GM12865 (cell line): ENCODE measurements at regions not wholly inside any gene's neighbourhood (a gene's known extent, or its start where the extent isn't known, plus 50 kb on each side); places are given as distances from the start of the nearest gene placed in this dataset.

Experiments used
- DNase-seq: peaks from one replicate; pipeline ENCODE4 v3.0.0; 2010; ENCODE audit warnings: low read depth
- H3K4me3 ChIP-seq: 2 replicates; pipeline ENCODE4 v1.5.1; 2011; ENCODE audit warnings: mild to moderate bottlenecking, low read depth, low read length, control low read depth
- CTCF ChIP-seq: IDR thresholded peaks from 2 replicates; pipeline ENCODE4 v1.5.1; 2011; ENCODE audit warnings: low read length, control low read depth, low read depth, inconsistent platforms; ENCODE audit not compliant: insufficient read depth; ENCODE audit errors: missing control alignments

- no peak for DNase-seq
- no peak for TF ChIP-seq CTCF
Observed at GRCh38 chr2:239854596-239854995, 170.5 kb downstream of the NDUFA10 start.

GRCh38 chr2:239853706-239854327 is 171.3 kb downstream of the NDUFA10 start:
- H3K4me3 ChIP-seq = no peak overlapping the region
- DNase-seq = no peak
- no peak for TF ChIP-seq CTCF

More at GRCh38 chr2:239854596-239854995, 170.5 kb downstream of the NDUFA10 start:
- H3K4me3 ChIP-seq = no peak overlapping the region

GRCh38 chr2:239853121-239853520 is 172.0 kb downstream of the NDUFA10 start:
- TF ChIP-seq CTCF = no peak
- no peak overlapping the region for H3K4me3 ChIP-seq
- DNase-seq = no peak

GRCh38 chr2:239852272-239852671 is 172.9 kb downstream of the NDUFA10 start:
- DNase-seq = no peak
- H3K4me3 ChIP-seq = no peak overlapping the region
- TF ChIP-seq CTCF = no peak

GRCh38 chr2:239846789-239847676 is 178.1 kb downstream of the NDUFA10 start:
- no peak overlapping the region for H3K4me3 ChIP-seq
- DNase-seq = no peak
- no peak for TF ChIP-seq CTCF

GRCh38 chr2:239845968-239846367 is 179.2 kb downstream of the NDUFA10 start:
- DNase-seq = no peak
- TF ChIP-seq CTCF = no peak
- H3K4me3 ChIP-seq = no peak overlapping the region
